ENCODE measurements at regions not wholly inside any gene's neighbourhood (a gene's known extent, or its start where the extent isn't known, plus 50 kb on each side); places are given as distances from the start of the nearest gene placed in this dataset.
"Not testable (repeated sequence)": the region's sequence is repeated elsewhere in the genome, so short reads cannot be mapped to it uniquely, and the experiment has no call there.

DNA sequence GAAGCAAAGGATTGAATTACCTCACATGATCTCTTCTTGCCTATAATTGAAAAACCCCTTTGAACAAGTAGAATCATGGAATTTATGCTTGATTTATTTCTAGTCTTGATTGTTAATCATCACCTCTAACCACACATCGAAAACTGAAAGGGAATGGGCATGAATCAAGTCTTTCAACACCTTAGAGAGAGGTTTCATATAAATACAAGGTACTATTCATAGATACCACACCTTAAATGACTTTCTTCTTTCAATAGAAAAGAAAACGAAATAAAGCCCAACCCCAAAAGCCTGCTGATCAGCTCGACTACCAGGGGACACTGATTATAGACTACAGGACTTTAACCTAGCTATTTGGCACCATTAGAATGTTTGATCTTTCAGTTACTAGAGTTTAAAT lies 128.6 kb upstream of the PTPRZ1 start:
- DNase-seq = no peak

GRCh38 chr7:121741896-121742295 lies 131.1 kb upstream of the PTPRZ1 start:
- no peak for DNase-seq

DNA sequence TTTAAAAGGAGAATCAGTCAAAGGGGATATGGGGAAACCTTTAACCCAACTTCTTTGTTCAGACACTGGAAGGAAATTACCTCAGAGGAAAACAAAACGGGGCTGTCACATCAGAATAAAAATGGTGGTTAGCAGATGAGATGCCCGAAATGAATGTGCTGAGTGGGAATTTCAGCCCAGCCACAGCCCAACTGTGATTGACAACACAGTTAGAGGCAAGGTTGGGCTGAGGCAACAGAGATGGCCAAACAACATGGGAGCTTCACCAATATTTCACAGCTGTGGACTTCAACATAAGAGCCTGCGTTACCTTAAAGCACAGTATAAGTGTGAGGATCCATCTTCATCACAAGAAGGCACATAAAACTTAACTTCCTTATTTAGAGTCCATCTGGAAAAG lies 133.5 kb upstream of the PTPRZ1 start:
- no peak for DNase-seq

DNA sequence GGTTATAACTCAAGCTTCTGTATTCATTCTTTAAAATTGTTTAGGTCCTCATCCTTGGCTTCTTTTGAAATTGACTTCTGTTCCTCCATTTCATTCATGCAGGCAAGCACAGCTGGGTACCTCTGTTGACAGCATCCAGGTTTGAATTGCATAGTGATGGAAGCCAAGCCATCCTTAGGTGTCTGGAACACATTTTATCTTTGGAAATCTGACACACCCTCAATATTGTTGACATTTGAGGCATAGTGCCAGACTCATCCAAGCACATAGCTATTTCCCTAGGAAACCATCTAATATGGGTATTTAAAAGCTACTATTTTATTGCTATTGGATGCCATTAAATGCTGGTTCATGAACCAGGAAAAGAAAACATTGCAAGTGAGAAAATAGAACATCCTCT lies 142.1 kb upstream of the PTPRZ1 start:
- DNase-seq = no peak

DNA sequence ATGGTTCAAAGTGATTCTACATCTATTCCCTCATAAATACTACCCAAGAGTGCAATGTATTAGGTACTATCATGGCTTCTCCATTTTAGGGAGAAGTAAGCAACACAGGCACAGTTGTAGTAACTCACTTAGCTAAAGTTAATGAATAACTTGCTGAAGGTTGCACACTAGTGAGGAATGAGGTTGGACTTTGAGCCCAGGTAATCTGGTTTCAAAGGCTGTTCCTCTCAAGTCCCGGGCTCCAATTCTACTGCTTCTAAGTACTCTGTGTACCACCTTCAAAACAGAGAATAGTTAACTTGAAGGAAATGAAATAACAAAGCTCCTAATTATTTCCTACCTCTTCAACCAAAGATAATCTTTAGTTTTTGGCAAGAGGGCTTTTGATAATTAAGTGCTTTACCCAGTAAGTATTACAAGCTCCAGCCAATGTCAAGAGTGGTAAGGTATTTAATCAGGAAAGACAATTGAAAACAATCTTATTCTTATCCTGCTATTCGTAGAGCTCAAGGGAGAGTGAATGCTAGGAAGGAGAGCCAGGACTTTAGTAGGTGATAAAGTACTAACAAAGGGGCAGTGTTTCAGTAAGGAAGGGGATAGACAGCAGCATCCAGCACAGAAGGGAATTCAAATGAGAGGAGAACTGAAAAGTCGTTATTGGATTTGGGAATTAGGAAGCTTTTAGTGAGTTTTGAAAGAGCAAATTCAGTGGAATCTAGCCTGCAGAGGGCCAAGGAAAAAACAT lies 158.2 kb upstream of the PTPRZ1 start:
- DNase-seq = no peak

- peak; percentile 30 for DNase-seq
Measured at GRCh38 chr7:121712961-121713360, 160.0 kb upstream of the PTPRZ1 start.

GRCh38 chr7:121697731-121698316 lies 175.1 kb upstream of the PTPRZ1 start:
- DNase-seq = no peak

- no peak for DNase-seq
Measured at GRCh38 chr7:121696954-121697353, 176.0 kb upstream of the PTPRZ1 start.

GRCh38 chr7:121689749-121690148 lies 183.2 kb upstream of the PTPRZ1 start:
- DNase-seq = no peak

- DNase-seq = no peak
Measured at GRCh38 chr7:121681700-121682099, 191.3 kb upstream of the PTPRZ1 start.

DNA sequence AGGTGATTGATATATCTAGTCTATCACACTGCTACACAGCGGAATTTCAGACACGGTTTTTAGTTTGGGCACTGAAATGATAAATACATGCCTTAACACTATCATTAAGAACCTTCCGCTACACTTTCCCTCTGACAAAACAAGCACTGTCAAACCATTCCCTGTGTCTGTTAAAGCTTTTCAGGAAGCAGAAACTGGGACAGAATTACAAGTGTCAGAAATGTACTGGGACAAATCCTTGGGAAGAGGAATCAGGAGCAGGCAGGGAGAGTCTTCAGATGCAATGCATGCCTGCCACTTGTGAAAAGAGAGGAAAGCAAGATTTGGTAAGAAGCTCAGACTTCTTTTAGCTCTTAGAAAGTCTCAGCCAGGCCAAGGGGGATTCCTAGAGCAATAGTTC lies 196.8 kb upstream of the PTPRZ1 start:
- DNase-seq = no peak

DNA sequence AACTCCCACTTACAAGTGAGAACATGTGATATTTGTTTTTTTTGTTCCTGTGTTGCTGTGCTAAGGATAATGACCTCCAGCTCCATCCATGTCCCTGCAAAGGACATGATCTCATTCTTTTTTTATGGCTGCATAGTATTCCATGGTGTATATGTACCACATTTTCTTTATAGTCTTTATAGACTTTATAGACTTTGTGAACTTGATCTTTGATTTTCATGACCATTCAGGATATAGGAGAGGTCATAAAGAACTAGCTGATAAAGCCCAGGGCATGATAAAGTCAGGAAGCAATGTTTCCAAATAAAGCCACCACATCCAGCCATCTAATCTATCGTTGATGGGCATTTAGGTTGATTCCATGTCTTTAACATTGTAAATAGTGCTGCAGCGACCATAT lies 198.5 kb upstream of the PTPRZ1 start:
- not testable (repeated sequence) for DNase-seq

DNA sequence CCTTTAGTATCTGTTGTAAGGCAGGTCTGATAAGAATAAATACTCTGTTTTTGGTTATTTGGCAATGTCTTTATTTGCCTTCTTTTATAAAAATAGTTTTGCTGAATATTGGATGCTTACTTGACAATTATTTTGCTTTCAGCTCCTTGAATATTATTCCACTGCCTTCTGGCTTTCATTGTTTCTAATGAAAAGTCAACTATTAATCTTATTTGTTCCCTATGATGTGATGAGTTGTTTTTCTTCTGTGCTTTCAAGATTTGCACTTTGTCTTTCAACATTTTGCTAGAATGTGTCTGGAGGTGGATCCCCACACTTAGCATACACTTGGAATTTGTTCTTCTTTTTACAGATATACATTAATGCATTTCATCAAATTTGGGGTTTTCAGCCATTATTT lies 203.8 kb upstream of the PTPRZ1 start:
- no peak for DNase-seq

GRCh38 chr7:121666306-121666705 lies 206.7 kb upstream of the PTPRZ1 start:
- no peak for DNase-seq

DNA sequence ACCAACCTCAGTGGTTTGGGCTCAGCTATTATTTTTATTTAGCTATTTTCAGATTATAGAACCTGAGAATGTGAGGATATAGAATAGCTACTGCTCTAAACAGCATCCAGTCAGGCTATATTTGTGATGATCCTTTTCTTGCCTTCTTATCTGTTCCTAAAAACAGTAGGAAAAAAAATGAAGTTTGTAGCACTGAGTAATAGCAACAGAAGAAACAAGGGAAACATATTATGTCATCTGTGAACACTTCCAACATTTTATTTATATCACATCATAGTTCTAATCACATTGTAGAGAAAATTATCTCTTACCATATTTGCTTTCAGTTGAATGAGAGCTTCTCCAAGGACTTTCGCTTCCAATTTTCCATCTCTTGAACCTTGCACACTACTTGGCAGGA lies 229.6 kb upstream of the PTPRZ1 start:
- DNase-seq = no peak

DNA sequence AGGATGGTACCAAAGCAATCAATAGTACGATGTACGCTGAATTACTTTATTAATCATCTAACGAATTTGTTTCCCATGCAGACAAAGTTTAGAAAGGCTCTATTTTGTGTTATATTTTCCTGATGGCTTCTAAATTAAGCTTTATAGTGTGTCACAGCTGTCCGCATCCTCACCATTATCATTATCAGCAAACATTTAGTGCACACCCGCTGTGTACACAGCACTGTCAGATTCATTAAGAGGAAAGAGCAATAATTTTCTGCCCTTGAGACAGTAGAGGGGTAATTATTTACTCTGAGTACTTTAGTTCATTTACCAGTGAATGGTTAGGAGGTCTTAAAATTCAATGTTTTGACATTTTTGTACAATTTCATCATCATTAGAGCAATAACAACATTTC lies 233.3 kb upstream of the PTPRZ1 start:
- no peak for DNase-seq

GRCh38 chr7:121638286-121638685 lies 234.7 kb upstream of the PTPRZ1 start:
- no peak for DNase-seq

- DNase-seq = no peak
Measured at GRCh38 chr7:121634356-121634755, 238.2 kb upstream of the FAM3C start.

DNA sequence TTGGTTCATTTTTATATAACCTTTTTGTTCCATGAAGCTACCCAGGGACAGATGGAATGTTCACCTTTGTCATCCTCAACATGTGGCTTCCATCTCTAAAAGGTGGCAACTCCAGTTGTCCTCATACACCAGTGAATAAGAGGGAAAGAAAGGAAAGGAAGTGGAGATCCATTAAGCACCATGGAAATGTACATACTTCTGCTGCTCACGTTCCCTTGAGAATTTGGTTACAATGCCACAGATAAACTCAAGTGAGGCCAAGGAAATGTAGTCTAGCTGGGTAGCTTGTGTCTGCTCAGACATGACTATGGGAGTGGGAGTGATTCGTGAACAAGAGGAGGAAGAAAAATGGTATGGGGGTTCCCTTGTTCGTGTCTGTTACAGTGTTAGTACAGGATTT lies 237.1 kb upstream of the FAM3C start:
- no peak for DNase-seq

DNA sequence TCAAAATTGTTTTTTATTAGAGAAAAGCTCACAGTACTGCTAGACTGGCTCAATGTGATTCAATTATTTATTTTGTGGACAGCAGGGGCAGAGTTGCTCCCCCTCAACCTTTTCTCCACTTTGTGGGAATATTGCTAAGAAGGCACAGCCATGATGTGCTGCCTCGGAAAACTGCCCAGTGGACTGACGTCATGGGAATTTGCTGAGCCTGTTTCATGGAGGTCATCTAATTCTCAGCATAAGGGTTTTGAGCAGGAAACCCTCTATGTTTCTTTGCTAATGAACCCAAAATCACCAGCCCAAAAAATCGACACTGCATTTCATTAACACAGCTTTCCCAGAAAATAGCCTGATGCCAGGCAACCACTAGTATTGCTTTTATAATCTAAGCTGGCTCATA lies 228.8 kb upstream of the FAM3C start:
- DNase-seq = no peak

- no peak for DNase-seq
Measured at GRCh38 chr7:121623130-121623872, 227.2 kb upstream of the FAM3C start.

DNA sequence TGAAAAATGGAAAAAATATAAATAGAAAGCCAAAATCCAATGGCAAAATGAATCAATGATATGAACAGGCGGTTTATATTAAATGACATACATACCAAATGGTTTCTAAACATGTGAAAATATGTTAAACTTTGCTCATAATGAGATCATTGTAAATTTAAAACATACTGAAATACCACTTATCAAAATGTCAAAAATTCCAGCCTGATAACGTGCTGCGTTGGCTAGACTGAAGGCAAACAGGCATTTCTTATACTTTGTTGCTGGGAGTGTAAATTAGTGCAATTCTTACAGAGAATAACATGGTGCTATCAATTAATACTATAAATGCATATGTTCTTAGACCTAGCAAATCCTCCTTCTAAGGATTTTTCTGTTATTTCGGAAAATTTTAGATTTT lies 225.8 kb upstream of the FAM3C start:
- no peak for DNase-seq

- no peak for DNase-seq
Measured at GRCh38 chr7:121620953-121621606, 225.0 kb upstream of the FAM3C start.

- DNase-seq = no peak
Measured at GRCh38 chr7:121620206-121620605, 224.1 kb upstream of the FAM3C start.

All from NCI-H2171 treated with DMSO at 0.1 percent for 48 hours (cell line).